HEK293 (cell line): ENCODE measurements at regions not wholly inside any gene's neighbourhood (a gene's known extent, or its start where the extent isn't known, plus 50 kb on each side); places are given as distances from the start of the nearest gene placed in this dataset.

Source experiments
- CTCF ChIA-PET: fragments of 350-600 bp; formaldehyde crosslinking; extraction: SDS; loops from one replicate; lab custom pipeline; 2021; ENCODE audit warnings: antibody characterized with exemption; lab: Yijun Ruan, JAX
- POLR2A ChIA-PET: fragments of 300-600 bp; formaldehyde crosslinking; extraction: SDS; loops from one replicate; lab custom pipeline; 2020; ENCODE audit warnings: antibody characterized with exemption, inconsistent platforms; lab: Yijun Ruan, JAX
- H3K27ac ChIP-seq: fragments of 200-500 bp; sonication (Bioruptor generic); 2 replicates; pipeline ENCODE4 v1.5.1; 2014; ENCODE audit warnings: low read depth, low read length, control low read depth, inconsistent platforms; ENCODE audit errors: extremely low read depth
- H3K36me3 ChIP-seq, 2 experiments: fragments of 200-500 bp in 1 of 2; sonication (Bioruptor generic) in 1 of 2; 1 replicate in 1 of 2; 2 replicates in 1 of 2; pipeline ENCODE4 v1.5.1; 2014 to 2017; ENCODE audit warnings: inconsistent platforms in 2 of 2, low read length in 2 of 2; ENCODE audit not compliant: control insufficient read depth in 2 of 2, insufficient read depth in 1 of 2
- H3K4me1 ChIP-seq: fragments of 200-500 bp; sonication (Bioruptor generic); 2 replicates; pipeline ENCODE4 v1.5.1; 2014; ENCODE audit warnings: mild to moderate bottlenecking, low read length, inconsistent platforms; ENCODE audit not compliant: control insufficient read depth, insufficient read depth
- H3K4me3 ChIP-seq: 2 replicates; pipeline ENCODE4 v1.5.1; 2011; ENCODE audit warnings: low read depth, mild to moderate bottlenecking, control low read depth, low read length, moderate library complexity
- H3K9me3 ChIP-seq: fragments of 200-500 bp; sonication (Bioruptor generic); 2 replicates; pipeline ENCODE4 v1.5.1; 2014; ENCODE audit warnings: low read depth, low read length, inconsistent platforms; ENCODE audit not compliant: control insufficient read depth, insufficient read depth
- BCL11A ChIP-seq: fragments of 450-650 bp; formaldehyde crosslinking; IDR thresholded peaks from 2 replicates; pipeline ENCODE4 v1.5.1; 2016; ENCODE audit warnings: low read depth, missing biosample characterization, missing genetic modification characterization
- KLF7 ChIP-seq: fragments of 450-650 bp; formaldehyde crosslinking; IDR thresholded peaks from 2 replicates; pipeline ENCODE4 v1.5.1; 2016; ENCODE audit warnings: missing biosample characterization, missing genetic modification characterization, borderline replicate concordance
- ZBTB1 ChIP-seq: fragments of 450-650 bp; formaldehyde crosslinking; IDR thresholded peaks from 2 replicates; pipeline ENCODE4 v1.5.1; 2016; ENCODE audit warnings: missing biosample characterization, missing genetic modification characterization
- ZIC2 ChIP-seq: fragments of 450-650 bp; formaldehyde crosslinking; IDR thresholded peaks from 2 replicates; pipeline ENCODE4 v1.5.1; 2016; ENCODE audit warnings: missing biosample characterization, missing genetic modification characterization
- ZNF112 ChIP-seq: fragments of 450-650 bp; formaldehyde crosslinking; IDR thresholded peaks from 2 replicates; pipeline ENCODE4 v1.5.0; 2017; ENCODE audit warnings: missing biosample characterization, missing genetic modification characterization
- ZNF114 ChIP-seq: fragments of 450-650 bp; formaldehyde crosslinking; IDR thresholded peaks from 2 replicates; pipeline ENCODE4 v1.5.0; 2017; ENCODE audit warnings: missing biosample characterization, missing genetic modification characterization
- ZNF132 ChIP-seq: fragments of 450-650 bp; formaldehyde crosslinking; IDR thresholded peaks from 2 replicates; pipeline ENCODE4 v1.5.1; 2017; ENCODE audit warnings: missing biosample characterization, missing genetic modification characterization, borderline replicate concordance
- ZNF184 ChIP-seq: fragments of 450-650 bp; IDR thresholded peaks from 2 replicates; pipeline ENCODE4 v1.5.1; 2018; ENCODE audit warnings: missing biosample characterization, mild to moderate bottlenecking, missing genetic modification characterization
- ZNF19 ChIP-seq: fragments of 450-650 bp; formaldehyde crosslinking; IDR thresholded peaks from 2 replicates; pipeline ENCODE4; 2016; ENCODE audit warnings: missing biosample characterization, missing genetic modification characterization, low read depth
- ZNF223 ChIP-seq: fragments of 450-650 bp; formaldehyde crosslinking; IDR thresholded peaks from 2 replicates; pipeline ENCODE4 v1.5.1; 2016; ENCODE audit warnings: missing biosample characterization, missing genetic modification characterization
- ZNF391 ChIP-seq: fragments of 450-650 bp; formaldehyde crosslinking; IDR thresholded peaks from 2 replicates; pipeline ENCODE4 v1.5.1; 2016; ENCODE audit warnings: low read depth, missing biosample characterization, missing genetic modification characterization, borderline replicate concordance
- ZNF404 ChIP-seq: fragments of 450-650 bp; formaldehyde crosslinking; IDR thresholded peaks from 2 replicates; pipeline ENCODE4 v1.5.1; 2017; ENCODE audit warnings: missing biosample characterization, missing genetic modification characterization
- ZNF510 ChIP-seq: fragments of 450-650 bp; formaldehyde crosslinking; IDR thresholded peaks from 2 replicates; pipeline ENCODE4 v1.5.1; 2018; ENCODE audit warnings: mild to moderate bottlenecking, missing genetic modification characterization, missing biosample characterization; ENCODE audit not compliant: insufficient replicate concordance
- ZNF677 ChIP-seq: fragments of 450-650 bp; IDR thresholded peaks from 2 replicates; pipeline ENCODE4 v1.5.0; 2018; ENCODE audit warnings: missing biosample characterization, mild to moderate bottlenecking, missing genetic modification characterization, moderate library complexity
- ZNF701 ChIP-seq: fragments of 450-650 bp; formaldehyde crosslinking; IDR thresholded peaks from 2 replicates; pipeline ENCODE4 v1.5.1; 2016; ENCODE audit warnings: missing biosample characterization, missing genetic modification characterization
- ZNF792 ChIP-seq: fragments of 450-650 bp; formaldehyde crosslinking; IDR thresholded peaks from 2 replicates; pipeline ENCODE4 v1.5.1; 2016; ENCODE audit warnings: missing biosample characterization, missing genetic modification characterization
- ZNF843 ChIP-seq: fragments of 450-650 bp; formaldehyde crosslinking; IDR thresholded peaks from 2 replicates; pipeline ENCODE4 v1.5.1; 2016; ENCODE audit warnings: missing biosample characterization, missing genetic modification characterization
- TF ChIP-seq, protein P1 (sequence below): fragments of 450-650 bp; formaldehyde crosslinking; IDR thresholded peaks from 2 replicates; pipeline ENCODE4 v1.5.1; 2016; ENCODE audit warnings: missing biosample characterization, missing genetic modification characterization
- TF ChIP-seq, protein P2 (sequence below): fragments of 450-650 bp; formaldehyde crosslinking; IDR thresholded peaks from 2 replicates; pipeline ENCODE4 v1.5.1; 2016; ENCODE audit warnings: missing biosample characterization, missing genetic modification characterization
- TF ChIP-seq, protein P3 (sequence below): fragments of 450-650 bp; formaldehyde crosslinking; IDR thresholded peaks from 2 replicates; pipeline ENCODE4 v1.5.1; 2016; ENCODE audit warnings: missing biosample characterization, missing genetic modification characterization
- TF ChIP-seq, protein P4 (sequence below): fragments of 450-650 bp; formaldehyde crosslinking; IDR thresholded peaks from 2 replicates; pipeline ENCODE4 v1.5.1; 2016; ENCODE audit warnings: missing biosample characterization, missing genetic modification characterization

DNA sequence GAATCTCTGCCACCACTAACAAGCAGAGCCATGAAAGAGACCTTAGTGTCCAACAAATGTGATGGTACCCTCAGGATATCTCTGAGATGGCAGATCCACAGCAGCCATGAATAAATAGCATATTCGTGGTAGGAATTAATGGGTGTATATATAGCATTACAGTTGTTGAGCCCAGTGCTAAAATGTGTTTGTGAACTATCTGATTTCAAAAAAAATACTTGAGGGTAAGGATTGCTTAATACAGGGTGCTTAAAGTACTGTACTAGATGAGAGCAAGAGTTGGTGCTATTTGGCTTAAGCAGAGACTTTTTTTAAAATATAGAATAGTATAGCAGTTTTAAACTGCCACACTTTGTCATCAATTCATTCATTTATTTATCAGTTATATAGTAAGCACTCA is 101.5 kb upstream of the GALNT5 start (continued):
- TF ChIP-seq, protein P1, sequence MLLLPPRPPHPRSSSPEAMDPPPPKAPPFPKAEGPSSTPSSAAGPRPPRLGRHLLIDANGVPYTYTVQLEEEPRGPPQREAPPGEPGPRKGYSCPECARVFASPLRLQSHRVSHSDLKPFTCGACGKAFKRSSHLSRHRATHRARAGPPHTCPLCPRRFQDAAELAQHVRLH (tag by site-specific recombination) = no peak
- no peak for TF ChIP-seq ZNF792 (tag by site-specific recombination)
- no peak for TF ChIP-seq ZNF114 (tag by site-specific recombination)
- TF ChIP-seq ZNF391 (tag by site-specific recombination) = no peak
- no peak for TF ChIP-seq ZNF510 (tag by site-specific recombination)
- no peak for TF ChIP-seq ZNF184 (tag by site-specific recombination)
- TF ChIP-seq ZNF404 (tag by site-specific recombination) = no peak
- TF ChIP-seq ZNF677 (tag by site-specific recombination) = no peak
- TF ChIP-seq ZBTB1 (tag by site-specific recombination) = no peak
- no peak for TF ChIP-seq BCL11A (tag by site-specific recombination)
- TF ChIP-seq ZNF112 (tag by site-specific recombination) = no peak

DNA sequence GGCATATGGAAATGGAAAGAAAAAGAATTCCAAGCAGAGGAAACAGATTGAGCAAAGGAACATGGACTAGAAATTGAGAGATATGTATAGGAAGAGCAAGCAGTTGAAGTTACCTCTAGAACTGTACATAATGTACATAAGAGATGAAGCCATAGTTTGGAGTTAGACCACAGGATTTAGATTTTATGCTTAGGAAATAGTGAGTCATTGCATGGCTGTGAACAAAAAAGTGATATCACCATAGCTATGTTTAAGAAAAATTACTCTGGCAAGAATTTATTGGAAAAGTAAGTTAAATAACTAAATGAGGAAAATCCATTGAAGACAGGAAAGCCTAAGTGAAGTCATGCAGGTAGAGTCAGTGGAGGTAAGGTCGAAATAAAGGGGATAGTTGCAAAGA is 99.4 kb upstream of the GALNT5 start:
- Histone ChIP-seq H3K4me3 (no peak overlapping the region), H3K27ac (no peak overlapping the region), H3K4me1 (no peaks in the 10 kb centered on the region), H3K9me3 (no peaks in the 10 kb centered on the region), H3K36me3 (no peaks in the 10 kb centered on the region)
- TF ChIP-seq ZNF701 (tag by site-specific recombination) (no peak), ZNF223 (no peak), ZBTB1 (tag by site-specific recombination) (no peak), KLF7 (tag by site-specific recombination) (no peak), ZNF132 (tag by site-specific recombination) (no peak), ZNF19 (tag by site-specific recombination) (no peak), ZIC2 (tag by site-specific recombination) (no peak), ZNF843 (tag by site-specific recombination) (no peak)
- TF ChIP-seq, protein P2, sequence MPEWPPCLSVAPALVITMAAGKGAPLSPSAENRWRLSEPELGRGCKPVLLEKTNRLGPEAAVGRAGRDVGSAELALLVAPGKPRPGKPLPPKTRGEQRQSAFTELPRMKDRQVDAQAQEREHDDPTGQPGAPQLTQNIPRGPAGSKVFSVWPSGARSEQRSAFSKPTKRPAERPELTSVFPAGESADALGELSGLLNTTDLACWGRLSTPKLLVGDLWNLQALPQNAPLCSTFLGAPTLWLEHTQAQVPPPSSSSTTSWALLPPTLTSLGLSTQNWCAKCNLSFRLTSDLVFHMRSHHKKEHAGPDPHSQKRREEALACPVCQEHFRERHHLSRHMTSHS (tag by site-specific recombination) = no peak
- TF ChIP-seq, protein P3, sequence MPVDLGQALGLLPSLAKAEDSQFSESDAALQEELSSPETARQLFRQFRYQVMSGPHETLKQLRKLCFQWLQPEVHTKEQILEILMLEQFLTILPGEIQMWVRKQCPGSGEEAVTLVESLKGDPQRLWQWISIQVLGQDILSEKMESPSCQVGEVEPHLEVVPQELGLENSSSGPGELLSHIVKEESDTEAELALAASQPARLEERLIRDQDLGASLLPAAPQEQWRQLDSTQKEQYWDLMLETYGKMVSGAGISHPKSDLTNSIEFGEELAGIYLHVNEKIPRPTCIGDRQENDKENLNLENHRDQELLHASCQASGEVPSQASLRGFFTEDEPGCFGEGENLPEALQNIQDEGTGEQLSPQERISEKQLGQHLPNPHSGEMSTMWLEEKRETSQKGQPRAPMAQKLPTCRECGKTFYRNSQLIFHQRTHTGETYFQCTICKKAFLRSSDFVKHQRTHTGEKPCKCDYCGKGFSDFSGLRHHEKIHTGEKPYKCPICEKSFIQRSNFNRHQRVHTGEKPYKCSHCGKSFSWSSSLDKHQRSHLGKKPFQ = no peak
- TF ChIP-seq, protein P4, sequence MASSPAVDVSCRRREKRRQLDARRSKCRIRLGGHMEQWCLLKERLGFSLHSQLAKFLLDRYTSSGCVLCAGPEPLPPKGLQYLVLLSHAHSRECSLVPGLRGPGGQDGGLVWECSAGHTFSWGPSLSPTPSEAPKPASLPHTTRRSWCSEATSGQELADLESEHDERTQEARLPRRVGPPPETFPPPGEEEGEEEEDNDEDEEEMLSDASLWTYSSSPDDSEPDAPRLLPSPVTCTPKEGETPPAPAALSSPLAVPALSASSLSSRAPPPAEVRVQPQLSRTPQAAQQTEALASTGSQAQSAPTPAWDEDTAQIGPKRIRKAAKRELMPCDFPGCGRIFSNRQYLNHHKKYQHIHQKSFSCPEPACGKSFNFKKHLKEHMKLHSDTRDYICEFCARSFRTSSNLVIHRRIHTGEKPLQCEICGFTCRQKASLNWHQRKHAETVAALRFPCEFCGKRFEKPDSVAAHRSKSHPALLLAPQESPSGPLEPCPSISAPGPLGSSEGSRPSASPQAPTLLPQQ (tag by site-specific recombination) = no peak
- ChIA-PET CTCF (no interaction called here), POLR2A (no interaction called here)
